ENCODE measurements at regions not wholly inside any gene's neighbourhood (a gene's known extent, or its start where the extent isn't known, plus 50 kb on each side); places are given as distances from the start of the nearest gene placed in this dataset.

DNA sequence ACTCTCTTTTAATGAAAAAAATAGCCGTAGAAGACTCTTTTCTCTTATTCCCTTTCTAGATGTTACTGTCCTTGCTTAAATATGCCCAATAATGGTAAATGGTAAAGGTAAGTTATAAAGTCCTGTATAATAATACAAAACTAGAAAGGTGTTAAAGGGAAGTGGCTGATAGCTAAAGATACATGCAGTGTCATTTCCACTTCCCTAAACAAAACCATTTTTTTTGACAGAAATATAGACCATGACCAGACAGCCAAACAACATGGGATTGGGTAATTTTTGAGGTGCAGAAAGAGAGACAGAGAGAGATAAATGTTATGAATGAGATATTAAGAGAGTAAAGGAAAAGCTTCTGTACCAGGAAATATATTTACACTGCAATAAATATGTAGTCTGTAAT is 731.7 kb upstream of the REG3G start:
- Histone ChIP-seq H3K27me3 (ENCODE audit: insufficient read depth, poor library complexity, severe bottlenecking) (no peaks in the 10 kb centered on the region), H3K4me3 (replicated peaks; ENCODE audit: insufficient read depth, low read length) (no peak overlapping the region), H3K27ac (replicated peaks) (no peak overlapping the region)
- TF ChIP-seq POLR2AphosphoS5 (IDR thresholded peaks at IDR 0.05; ENCODE audit: low read depth) (no peak), SPI1 (IDR thresholded peaks at IDR 0.05; ENCODE audit: borderline replicate concordance, low read depth) (peak; percentile 46; the same call in 1 of the 2 replicates), GABPA (IDR thresholded peaks at IDR 0.05; ENCODE audit: low read depth) (no peak), CTCF (IDR thresholded peaks at IDR 0.05; ENCODE audit: insufficient read depth, low read length) (no peak), REST (IDR thresholded peaks at IDR 0.05; ENCODE audit: insufficient replicate concordance, low read depth) (no peak)
- no peak for DNase-seq (ENCODE audit: low read depth in 1 of 2, low spot score in 1 of 2)

DNA sequence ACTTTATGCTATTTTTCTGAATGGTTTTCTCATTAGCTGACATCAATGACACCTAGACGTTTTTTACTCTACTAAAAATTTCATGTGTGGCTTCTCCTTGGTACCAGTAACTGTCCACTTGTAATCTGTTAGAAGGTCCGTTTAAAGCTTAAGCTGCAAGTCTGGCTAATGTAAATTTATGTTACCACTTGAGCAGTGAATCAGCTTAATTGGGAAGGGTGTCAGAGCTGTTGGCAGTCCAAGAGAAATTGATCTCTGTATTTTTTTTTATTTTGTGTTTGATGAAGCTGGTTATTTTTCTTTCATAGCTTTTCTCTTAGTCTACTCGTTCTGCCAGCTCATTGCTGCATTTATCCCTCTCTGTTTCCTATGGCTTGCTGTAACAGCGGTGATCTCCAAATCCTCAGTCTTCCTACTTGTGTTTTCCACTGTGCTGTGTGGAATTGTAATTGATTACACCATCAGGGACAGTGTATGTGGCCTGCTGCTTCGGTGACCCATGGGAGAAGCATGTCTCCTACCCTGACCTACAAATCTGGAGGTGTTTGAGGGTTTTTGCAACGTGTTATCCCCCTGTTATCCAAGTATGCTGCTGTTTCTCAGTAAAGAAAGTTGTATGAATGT is 724.2 kb upstream of the REG3G start:
- no peak for DNase-seq (ENCODE audit: low read depth in 1 of 2, low spot score in 1 of 2)
- Histone ChIP-seq H3K4me3 (replicated peaks; ENCODE audit: insufficient read depth, low read length) (no peak overlapping the region), H3K27me3 (ENCODE audit: insufficient read depth, poor library complexity, severe bottlenecking) (no peaks in the 10 kb centered on the region), H3K27ac (replicated peaks) (no peak overlapping the region)
- TF ChIP-seq POLR2AphosphoS5 (IDR thresholded peaks at IDR 0.05; ENCODE audit: low read depth) (no peak), CTCF (IDR thresholded peaks at IDR 0.05; ENCODE audit: insufficient read depth, low read length) (no peak), GABPA (IDR thresholded peaks at IDR 0.05; ENCODE audit: low read depth) (no peak), SPI1 (IDR thresholded peaks at IDR 0.05; ENCODE audit: borderline replicate concordance, low read depth) (no peak), REST (IDR thresholded peaks at IDR 0.05; ENCODE audit: insufficient replicate concordance, low read depth) (no peak)

DNA sequence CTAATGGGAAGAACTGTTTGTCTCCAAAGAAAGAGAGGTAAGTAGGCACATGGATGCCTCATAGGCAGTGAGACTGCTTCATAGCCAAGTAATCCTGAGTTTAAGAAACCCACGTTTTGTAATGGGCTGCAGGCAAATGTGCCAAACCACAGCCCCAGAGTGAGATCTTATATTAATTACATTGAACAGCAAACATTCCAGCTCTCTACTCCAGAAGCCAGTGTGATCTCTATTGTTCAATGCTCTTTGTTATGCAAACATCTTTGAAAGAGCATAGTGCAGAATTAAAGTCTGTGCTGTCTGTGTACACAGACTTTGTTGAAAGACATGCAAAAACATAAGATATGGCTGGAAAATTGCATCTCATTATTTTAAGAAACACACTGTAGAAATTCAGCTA is 720.8 kb upstream of the REG3G start:
- TF ChIP-seq SPI1 (IDR thresholded peaks at IDR 0.05; ENCODE audit: borderline replicate concordance, low read depth), result no peak
- no peak for TF ChIP-seq CTCF (IDR thresholded peaks at IDR 0.05; ENCODE audit: insufficient read depth, low read length)
- TF ChIP-seq GABPA (IDR thresholded peaks at IDR 0.05; ENCODE audit: low read depth), result no peak
- TF ChIP-seq REST (IDR thresholded peaks at IDR 0.05; ENCODE audit: insufficient replicate concordance, low read depth), result no peak
- no peak for TF ChIP-seq POLR2AphosphoS5 (IDR thresholded peaks at IDR 0.05; ENCODE audit: low read depth)
- no peaks in the 10 kb centered on the region for H3K27me3 ChIP-seq (ENCODE audit: insufficient read depth, poor library complexity, severe bottlenecking)
- no peak overlapping the region for H3K4me3 ChIP-seq (replicated peaks; ENCODE audit: insufficient read depth, low read length)
- no peak for DNase-seq (ENCODE audit: low read depth in 1 of 2, low spot score in 1 of 2)
- H3K27ac ChIP-seq (replicated peaks), result no peak overlapping the region
